Endodermal cell (in vitro differentiated cells): ENCODE measurements at regions not wholly inside any gene's neighbourhood (a gene's known extent, or its start where the extent isn't known, plus 50 kb on each side); places are given as distances from the start of the nearest gene placed in this dataset.
A peak's percentile ranks its signal among the peaks of the same experiment; 100 is the strongest.

Experiments used
- DNase-seq: peaks from one replicate; pipeline ENCODE4 v3.0.0-alpha.2; 2017
- H3K27ac ChIP-seq: 2 replicates; pipeline ENCODE4 v1.5.1; 2013; ENCODE audit warnings: mild to moderate bottlenecking, low read depth, low read length, moderate library complexity
- H3K27me3 ChIP-seq: 2 replicates; pipeline ENCODE4 v1.6.1; 2013; ENCODE audit warnings: mild to moderate bottlenecking, low read length, moderate library complexity; ENCODE audit not compliant: insufficient read depth, control insufficient read depth, poor library complexity, severe bottlenecking
- H3K36me3 ChIP-seq: 2 replicates; pipeline ENCODE4 v1.7.0; 2013; ENCODE audit warnings: mild to moderate bottlenecking, low read length, moderate library complexity; ENCODE audit not compliant: control insufficient read depth, insufficient read depth
- H3K4me1 ChIP-seq: one replicate; pipeline ENCODE4 v1.7.0; 2013; ENCODE audit warnings: low read length; ENCODE audit not compliant: control insufficient read depth, insufficient read depth
- H3K4me3 ChIP-seq: 2 replicates; pipeline ENCODE4 v1.5.1; 2013; ENCODE audit warnings: mild to moderate bottlenecking, low read length, moderate library complexity
- H3K9ac ChIP-seq: 2 replicates; pipeline ENCODE4 v1.6.1; 2013; ENCODE audit warnings: mild to moderate bottlenecking, low read length, moderate library complexity; ENCODE audit not compliant: poor library complexity, severe bottlenecking; ENCODE audit errors: extremely low read depth
- H3K9me3 ChIP-seq: 2 replicates; pipeline ENCODE4 v1.6.1; 2013; ENCODE audit warnings: mild to moderate bottlenecking, low read length, moderate library complexity; ENCODE audit not compliant: control insufficient read depth
- H3K27ac Mint-ChIP-seq: 2 replicates; pipeline ENCODE4 v1.8.0; 2020; ENCODE audit warnings: mixed read lengths
- H3K27me3 Mint-ChIP-seq: 2 replicates; pipeline ENCODE4 v1.8.0; 2021; ENCODE audit warnings: mild to moderate bottlenecking, mixed read lengths; ENCODE audit not compliant: insufficient read depth
- H3K36me3 Mint-ChIP-seq: 2 replicates; pipeline ENCODE4 v1.8.0; 2020; ENCODE audit warnings: low read depth, mixed read lengths
- H3K4me1 Mint-ChIP-seq: 2 replicates; pipeline ENCODE4 v1.8.0; 2020; ENCODE audit warnings: mixed read lengths
- H3K4me3 Mint-ChIP-seq: 2 replicates; pipeline ENCODE4 v1.8.0; 2020; ENCODE audit warnings: mild to moderate bottlenecking, moderate library complexity, mixed read lengths
- H3K9me3 Mint-ChIP-seq: 2 replicates; pipeline ENCODE4 v1.8.0; 2020; ENCODE audit warnings: mild to moderate bottlenecking, mixed read lengths
- WGBS, 2 experiments: methylation state at CpG; one replicate each; pipeline versions ENCODE4 v1.1.5 to v1.1.7; 2013; ENCODE audit warnings: missing lambda C conversion rate in 2 of 2, mixed read lengths in 1 of 2; ENCODE audit not compliant: insufficient coverage in 1 of 2, insufficient read length in 1 of 2; 5-methylcytosine and 5-hydroxymethylcytosine counted together
- TF ChIP-seq, protein P1 (sequence below): fragments of 200-600 bp; sonication (generic); conservative IDR thresholded peaks from 2 replicates; pipeline ENCODE4 v1.5.0; 2021; ENCODE audit warnings: antibody characterized with exemption, mild to moderate bottlenecking

DNA sequence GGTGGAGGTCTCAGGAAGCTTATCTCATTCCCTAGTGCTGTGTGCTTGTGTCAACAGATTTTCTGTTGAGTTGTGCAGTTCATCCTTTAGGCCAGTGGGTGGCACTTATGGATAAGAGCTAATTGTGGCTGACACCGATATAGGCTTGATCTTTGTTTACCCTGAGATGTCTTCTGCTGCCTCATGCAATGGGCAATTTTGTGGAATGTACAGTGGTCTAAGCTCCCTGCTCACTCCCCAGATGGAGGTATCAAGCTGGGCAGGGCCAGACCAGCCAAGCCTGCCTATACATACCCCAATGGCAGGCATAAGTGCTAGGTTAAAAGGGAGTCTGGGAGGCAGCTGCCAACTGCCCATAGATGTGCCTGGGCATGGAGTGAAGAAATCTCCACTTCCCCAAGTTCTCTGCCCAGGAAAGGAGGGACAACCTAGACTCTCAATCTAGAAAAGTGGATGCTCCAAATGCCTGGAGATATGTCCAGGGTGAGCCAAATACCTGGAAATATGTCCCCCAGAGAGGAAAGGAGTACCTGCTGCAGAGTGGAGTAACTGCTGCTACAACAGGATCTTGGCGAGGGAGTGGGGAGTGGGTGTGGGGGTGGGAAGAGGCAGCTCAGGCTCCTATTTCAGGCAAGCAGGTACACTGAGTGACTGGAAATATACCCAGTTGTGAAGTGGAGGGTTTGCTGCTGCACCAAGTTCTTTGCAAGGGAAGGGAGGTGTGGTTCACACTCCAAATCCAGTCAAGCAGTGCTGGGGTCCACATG lies 53.2 kb upstream of the ARG1 start:
- Mint-ChIP-seq H3K36me3 (peaks cover 2% of the 10 kb centered on the region), H3K9me3 (peaks cover 42% of the 10 kb centered on the region), H3K27me3 (no peaks in the 10 kb centered on the region), H3K4me1 (peaks cover 17% of the 10 kb centered on the region), H3K27ac (no peak overlapping the region), H3K4me3 (no peak overlapping the region)
- Histone ChIP-seq H3K9me3 (peaks cover 46% of the 10 kb centered on the region), H3K27me3 (no peaks in the 10 kb centered on the region), H3K27ac (no peak overlapping the region), H3K9ac (no peak overlapping the region), H3K36me3 (no peaks in the 10 kb centered on the region), H3K4me1 (no peaks in the 10 kb centered on the region), H3K4me3 (no peak overlapping the region)
- peak; percentile 82 for DNase-seq
- TF ChIP-seq, protein P1, sequence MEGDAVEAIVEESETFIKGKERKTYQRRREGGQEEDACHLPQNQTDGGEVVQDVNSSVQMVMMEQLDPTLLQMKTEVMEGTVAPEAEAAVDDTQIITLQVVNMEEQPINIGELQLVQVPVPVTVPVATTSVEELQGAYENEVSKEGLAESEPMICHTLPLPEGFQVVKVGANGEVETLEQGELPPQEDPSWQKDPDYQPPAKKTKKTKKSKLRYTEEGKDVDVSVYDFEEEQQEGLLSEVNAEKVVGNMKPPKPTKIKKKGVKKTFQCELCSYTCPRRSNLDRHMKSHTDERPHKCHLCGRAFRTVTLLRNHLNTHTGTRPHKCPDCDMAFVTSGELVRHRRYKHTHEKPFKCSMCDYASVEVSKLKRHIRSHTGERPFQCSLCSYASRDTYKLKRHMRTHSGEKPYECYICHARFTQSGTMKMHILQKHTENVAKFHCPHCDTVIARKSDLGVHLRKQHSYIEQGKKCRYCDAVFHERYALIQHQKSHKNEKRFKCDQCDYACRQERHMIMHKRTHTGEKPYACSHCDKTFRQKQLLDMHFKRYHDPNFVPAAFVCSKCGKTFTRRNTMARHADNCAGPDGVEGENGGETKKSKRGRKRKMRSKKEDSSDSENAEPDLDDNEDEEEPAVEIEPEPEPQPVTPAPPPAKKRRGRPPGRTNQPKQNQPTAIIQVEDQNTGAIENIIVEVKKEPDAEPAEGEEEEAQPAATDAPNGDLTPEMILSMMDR, result peak; percentile 82
- WGBS, 2 experiments, result 64 to 77% methylated on average over 2 of the region's 2 CpGs
